ENCODE measurements at regions not wholly inside any gene's neighbourhood (a gene's known extent, or its start where the extent isn't known, plus 50 kb on each side); places are given as distances from the start of the nearest gene placed in this dataset.

- no peak overlapping the region for H3K27ac ChIP-seq (ENCODE audit: control insufficient read depth, insufficient read depth, low read length)
- no peaks in the 10 kb centered on the region for H3K27me3 ChIP-seq (ENCODE audit: control insufficient read depth, extremely low read depth, insufficient read depth, low read length)
- H3K9ac ChIP-seq (ENCODE audit: control insufficient read depth, extremely low read depth, insufficient read depth, low read length) = no peak overlapping the region
- no peaks in the 10 kb centered on the region for H3K9me3 ChIP-seq (ENCODE audit: control insufficient read depth, low read depth, low read length)
- H4K20me1 ChIP-seq (ENCODE audit: control insufficient read depth, extremely low read depth, insufficient read depth, low read length) = no peaks in the 10 kb centered on the region
- no peaks in the 10 kb centered on the region for H3K79me2 ChIP-seq (ENCODE audit: control insufficient read depth, insufficient read depth, low read length)
- no peaks in the 10 kb centered on the region for H3K9me1 ChIP-seq (ENCODE audit: control insufficient read depth, extremely low read depth, insufficient read depth, low read length)
- no peak overlapping the region for H3K4me2 ChIP-seq (ENCODE audit: control insufficient read depth, extremely low read depth, insufficient read depth, low read depth, low read length)
- TF ChIP-seq CTCF (optimal IDR thresholded peaks at IDR 0.05 in 1 of 3, IDR thresholded peaks at IDR 0.05 in 1 of 3, conservative IDR thresholded peaks at IDR 0.05 in 1 of 3; ENCODE audit: extremely low read depth in 1 of 3, insufficient read depth in 2 of 3, low read length in 3 of 3) = no peak
- TF ChIP-seq EZH2 (IDR thresholded peaks at IDR 0.05; ENCODE audit: low read length) = no peak
- DNase-seq (ENCODE audit: low read depth, low spot score) = no peak
- H3K36me3 ChIP-seq (ENCODE audit: control insufficient read depth in 2 of 2, extremely low read depth in 1 of 2, insufficient read depth in 2 of 2, low read length in 2 of 2) = no peaks in the 10 kb centered on the region
- H2AFZ ChIP-seq (ENCODE audit: control insufficient read depth, low read length) = no peak overlapping the region
- H3K4me1 ChIP-seq (ENCODE audit: control insufficient read depth, extremely low read depth, insufficient read depth, low read length) = no peaks in the 10 kb centered on the region
- FAIRE-seq = no peak
- H3K4me3 ChIP-seq (ENCODE audit: control insufficient read depth in 2 of 3, extremely low read depth in 1 of 3, insufficient read depth in 2 of 3, low read depth in 1 of 3, low read length in 3 of 3) = no peak overlapping the region
- dilution Hi-C loops (cut with MboI; ENCODE audit: extremely low pct_ligation_motif_present, low sequenced_read_pairs) = no loop called here
Measured at GRCh38 chr2:164224007-164224406, 397.3 kb downstream of the GRB14 start.

GRCh38 chr2:164221473-164221872 is 399.8 kb downstream of the GRB14 start:
- Histone ChIP-seq H3K9me1 (ENCODE audit: control insufficient read depth, extremely low read depth, insufficient read depth, low read length) (no peaks in the 10 kb centered on the region), H3K27me3 (ENCODE audit: control insufficient read depth, extremely low read depth, insufficient read depth, low read length) (no peaks in the 10 kb centered on the region), H3K4me1 (ENCODE audit: control insufficient read depth, extremely low read depth, insufficient read depth, low read length) (no peaks in the 10 kb centered on the region), H2AFZ (ENCODE audit: control insufficient read depth, low read length) (no peak overlapping the region), H3K9me3 (ENCODE audit: control insufficient read depth, low read depth, low read length) (no peaks in the 10 kb centered on the region), H3K36me3 (ENCODE audit: control insufficient read depth in 2 of 2, extremely low read depth in 1 of 2, insufficient read depth in 2 of 2, low read length in 2 of 2) (no peaks in the 10 kb centered on the region), H4K20me1 (ENCODE audit: control insufficient read depth, extremely low read depth, insufficient read depth, low read length) (no peaks in the 10 kb centered on the region), H3K9ac (ENCODE audit: control insufficient read depth, extremely low read depth, insufficient read depth, low read length) (no peak overlapping the region), H3K27ac (ENCODE audit: control insufficient read depth, insufficient read depth, low read length) (no peak overlapping the region), H3K4me2 (ENCODE audit: control insufficient read depth, extremely low read depth, insufficient read depth, low read depth, low read length) (no peak overlapping the region), H3K79me2 (ENCODE audit: control insufficient read depth, insufficient read depth, low read length) (no peaks in the 10 kb centered on the region), H3K4me3 (ENCODE audit: control insufficient read depth in 2 of 3, extremely low read depth in 1 of 3, insufficient read depth in 2 of 3, low read depth in 1 of 3, low read length in 3 of 3) (no peak overlapping the region)
- DNase-seq (ENCODE audit: low read depth, low spot score) = no peak
- no peak for FAIRE-seq
- no peak for TF ChIP-seq CTCF (optimal IDR thresholded peaks at IDR 0.05 in 1 of 3, IDR thresholded peaks at IDR 0.05 in 1 of 3, conservative IDR thresholded peaks at IDR 0.05 in 1 of 3; ENCODE audit: extremely low read depth in 1 of 3, insufficient read depth in 2 of 3, low read length in 3 of 3)
- no peak for TF ChIP-seq EZH2 (IDR thresholded peaks at IDR 0.05; ENCODE audit: low read length)
- dilution Hi-C loops (cut with MboI; ENCODE audit: extremely low pct_ligation_motif_present, low sequenced_read_pairs) = no loop called here
